DMS153 (cell line): ENCODE measurements at regions not wholly inside any gene's neighbourhood (a gene's known extent, or its start where the extent isn't known, plus 50 kb on each side); places are given as distances from the start of the nearest gene placed in this dataset.

Source experiments
- DNase-seq: peaks from one replicate; lab custom pipeline; 2025; lab: John Stamatoyannopoulos, UW

- DNase-seq, result no peak
Measured at GRCh38 chr1:53378061-53378460, 50.2 kb upstream of the LRP8 start.

DNA sequence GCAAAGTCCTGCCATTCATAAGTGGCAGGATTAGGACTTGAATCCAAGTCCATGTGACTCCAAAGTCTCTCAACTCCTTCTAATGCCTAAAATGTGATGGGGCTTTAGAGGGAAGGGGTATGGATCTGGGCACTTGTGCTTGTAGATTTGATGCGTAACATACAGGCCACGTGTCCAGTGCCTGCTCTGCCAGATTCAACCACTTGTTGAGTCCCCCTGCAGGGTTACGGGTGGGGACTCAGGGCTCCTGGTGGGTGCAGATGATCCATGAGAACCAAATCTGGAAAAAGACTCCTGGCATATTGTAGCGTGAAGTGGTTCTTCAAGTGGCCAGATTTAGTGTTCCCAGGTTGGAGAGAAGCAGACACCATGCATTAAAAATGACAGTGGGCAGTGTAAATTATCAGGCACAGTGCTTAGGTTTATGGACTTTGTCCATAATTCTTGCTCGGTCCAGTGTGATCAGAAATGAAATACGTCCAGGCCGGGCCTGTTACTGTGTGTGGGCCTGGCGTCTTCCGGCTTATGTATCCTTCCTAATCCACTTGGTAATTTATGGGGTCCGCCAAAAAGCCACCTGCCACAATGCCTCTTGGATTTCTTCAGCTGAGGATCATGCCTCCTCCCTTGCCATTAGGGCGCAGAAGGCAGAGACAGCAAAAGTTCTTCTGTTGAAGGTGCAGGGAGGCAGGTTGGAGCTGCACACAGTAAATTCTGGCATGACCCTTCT is 51.2 kb upstream of the LRP8 start:
- DNase-seq, result no peak

- DNase-seq, result no peak
Measured at GRCh38 chr1:53379662-53380002, 51.8 kb upstream of the LRP8 start.

GRCh38 chr1:53380296-53380695 is 52.4 kb upstream of the LRP8 start:
- no peak for DNase-seq

DNA sequence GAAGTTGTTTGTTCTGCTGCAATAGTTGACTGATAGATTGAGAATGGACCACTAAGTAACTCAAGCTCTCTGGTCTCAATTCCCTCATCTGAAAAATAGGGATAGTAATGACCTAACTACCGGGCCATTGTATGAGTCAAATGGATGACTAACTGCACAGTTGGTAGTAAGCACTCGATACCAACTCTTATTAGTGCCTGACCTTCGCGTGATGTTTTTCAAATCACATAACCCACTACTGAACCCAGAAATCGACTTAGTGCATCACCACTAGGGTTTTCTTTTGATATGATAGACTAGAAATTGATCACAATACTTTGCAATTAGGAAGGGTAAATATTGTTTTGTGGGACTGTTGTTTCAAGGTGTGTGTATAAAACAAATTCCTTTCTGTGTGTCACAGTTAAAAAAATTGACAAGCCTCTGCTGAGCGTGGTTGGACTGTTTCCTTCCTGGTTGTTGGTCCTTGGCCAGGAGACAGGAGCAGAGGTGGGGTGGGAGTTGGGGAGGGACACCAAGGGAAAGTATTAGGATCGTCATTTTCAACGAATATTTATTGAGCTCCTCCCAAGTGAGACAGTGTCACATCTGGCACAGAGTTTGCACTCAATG is 54.0 kb upstream of the LRP8 start:
- DNase-seq, result no peak

- no peak for DNase-seq
Measured at GRCh38 chr1:53383136-53383870, 55.4 kb upstream of the LRP8 start.

- DNase-seq, result no peak
Measured at GRCh38 chr1:53384796-53385195, 56.9 kb upstream of the LRP8 start.

GRCh38 chr1:53385276-53386225 is 57.7 kb upstream of the LRP8 start:
- no peak for DNase-seq

DNA sequence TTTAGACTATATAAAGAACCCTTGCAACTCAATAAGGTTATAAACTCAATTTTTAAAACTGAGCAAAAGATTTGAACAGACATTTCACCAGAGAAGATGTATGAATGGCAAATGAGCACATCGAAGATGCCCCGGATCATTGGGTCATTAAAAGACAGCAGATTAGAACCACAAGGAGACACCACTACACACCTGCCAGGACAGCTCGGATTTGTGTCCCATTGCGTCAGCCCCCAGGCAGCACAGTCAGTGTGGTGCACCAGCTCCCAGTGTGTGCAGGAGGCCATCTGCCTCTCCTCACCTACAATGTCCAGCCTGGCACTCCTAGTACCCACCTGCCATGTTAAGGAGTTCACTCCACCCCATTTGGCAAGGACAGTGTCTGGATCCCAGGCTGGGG is 61.1 kb upstream of the LRP8 start:
- DNase-seq, result no peak

GRCh38 chr1:53390261-53390660 is 62.4 kb upstream of the LRP8 start:
- no peak for DNase-seq

DNA sequence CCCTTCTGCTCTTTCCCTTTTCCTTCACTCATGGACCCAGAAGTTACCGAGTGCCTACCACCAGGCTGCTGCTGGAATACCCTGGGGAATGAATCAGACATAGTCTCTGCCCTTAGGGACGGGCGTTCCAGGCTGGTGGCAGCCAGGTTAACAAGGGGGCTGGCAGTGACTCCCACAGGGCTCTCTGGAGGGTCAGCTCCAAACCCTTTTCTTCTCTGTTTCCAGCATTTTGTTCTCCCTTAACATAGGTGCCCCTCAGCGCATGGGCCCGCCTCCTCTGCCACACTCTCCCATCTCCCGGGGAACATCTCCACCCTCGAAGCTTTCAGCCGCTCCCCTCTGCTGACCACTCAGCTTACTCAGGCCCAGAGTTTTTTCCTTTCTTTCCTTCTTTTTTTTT is 62.9 kb upstream of the LRP8 start:
- no peak for DNase-seq

GRCh38 chr1:53391296-53391695 is 63.4 kb upstream of the LRP8 start:
- no peak for DNase-seq

DNA sequence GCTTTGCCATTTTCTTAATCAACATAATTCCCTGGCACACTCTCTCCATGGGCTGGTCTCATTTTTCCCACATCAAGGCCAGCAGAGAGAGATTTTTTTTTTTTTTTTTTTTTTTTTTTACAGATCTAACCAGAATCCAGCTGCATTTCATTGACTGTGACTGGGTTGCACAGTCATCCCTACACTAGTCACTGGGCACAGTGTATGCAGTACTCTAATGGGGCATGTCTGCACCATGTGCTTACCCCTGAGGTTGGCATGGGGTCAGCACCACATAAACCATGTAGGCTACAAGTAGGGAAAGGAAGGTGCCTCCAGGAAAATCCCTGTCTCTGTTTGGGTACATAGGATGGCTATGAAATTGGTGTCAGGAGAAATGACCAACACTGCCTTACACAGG is 64.1 kb upstream of the LRP8 start:
- DNase-seq, result no peak

DNA sequence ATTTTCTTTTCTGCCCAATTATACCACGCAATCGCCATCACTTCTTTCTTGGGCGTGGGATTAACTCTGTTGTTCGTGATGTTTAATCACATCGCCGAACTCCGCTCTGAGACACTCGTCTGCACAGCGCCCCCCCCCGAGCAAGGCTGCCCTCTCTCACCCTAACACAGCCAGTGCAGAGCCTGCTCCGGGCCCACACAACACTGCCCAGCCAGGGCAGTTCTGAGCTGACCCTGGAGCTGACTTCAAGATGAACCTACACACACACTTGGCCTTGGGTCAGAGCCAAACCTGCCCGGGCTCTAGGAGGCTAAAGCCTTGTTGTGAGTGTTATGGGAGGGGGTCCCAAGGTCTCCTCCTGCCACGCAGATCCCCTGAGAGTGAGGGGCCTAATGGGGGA is 64.6 kb upstream of the LRP8 start:
- DNase-seq, result no peak

DNA sequence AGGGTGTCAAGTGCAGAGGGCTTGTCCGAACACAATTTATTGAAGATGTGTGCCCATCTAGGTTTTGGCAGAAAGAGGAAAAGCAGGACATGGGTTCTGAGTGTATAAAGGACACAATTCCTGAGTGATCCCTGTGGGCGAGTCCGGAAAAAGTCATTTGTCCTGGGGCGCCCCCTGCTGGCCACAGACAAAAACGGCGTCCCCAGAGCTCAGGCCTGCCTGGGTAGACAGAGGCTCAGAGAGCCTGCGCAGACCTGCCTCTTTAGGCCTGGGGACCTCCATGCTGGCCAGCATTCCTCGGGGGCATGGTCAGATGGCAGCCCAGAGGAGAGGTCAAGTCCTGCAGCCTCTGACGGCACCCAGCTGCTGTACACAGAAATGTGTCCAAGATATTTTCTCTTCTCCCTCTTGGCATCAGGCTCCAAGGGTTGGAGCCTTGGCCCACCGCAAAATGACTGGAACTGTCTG is 65.5 kb upstream of the LRP8 start:
- peak; percentile 26 for DNase-seq

- no peak for DNase-seq
Measured at GRCh38 chr1:53394306-53394705, 64.9 kb upstream of the DMRTB1 start.

GRCh38 chr1:53395671-53396215 is 63.5 kb upstream of the DMRTB1 start:
- DNase-seq, result no peak

DNA sequence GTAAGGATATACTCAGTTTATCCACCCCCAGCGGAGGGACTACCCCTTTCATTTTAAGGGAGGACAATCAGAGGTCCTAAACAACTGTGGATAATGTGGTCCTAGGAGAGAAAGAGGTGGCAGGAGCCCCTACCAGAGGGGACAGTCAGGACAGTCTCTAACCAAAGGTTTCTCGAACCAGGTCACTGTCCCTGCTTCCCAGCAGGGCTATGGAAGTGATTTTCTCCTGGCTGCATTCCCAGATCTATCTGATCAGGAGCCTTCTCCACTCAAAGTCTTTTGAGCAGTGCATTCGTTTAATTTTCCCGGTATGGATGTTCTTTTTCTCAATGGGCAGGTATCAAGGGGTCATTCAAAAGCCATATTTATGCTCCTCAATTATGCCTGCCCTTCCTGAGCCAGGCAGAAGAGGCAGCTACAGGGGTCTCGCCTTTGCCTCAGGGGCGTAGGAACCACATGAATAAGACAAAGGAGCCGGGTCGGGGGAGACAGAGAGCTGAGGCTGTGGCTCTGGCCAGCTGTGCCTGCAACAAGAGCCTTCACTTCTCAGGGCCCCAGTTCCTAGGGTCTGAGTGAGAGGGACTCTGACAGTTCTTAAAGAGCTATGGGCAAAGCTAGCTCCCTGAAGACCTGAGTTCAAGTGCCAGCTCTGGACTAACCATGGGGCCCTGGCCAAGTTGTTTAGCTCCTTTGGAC is 62.5 kb upstream of the DMRTB1 start:
- DNase-seq, result no peak

DNA sequence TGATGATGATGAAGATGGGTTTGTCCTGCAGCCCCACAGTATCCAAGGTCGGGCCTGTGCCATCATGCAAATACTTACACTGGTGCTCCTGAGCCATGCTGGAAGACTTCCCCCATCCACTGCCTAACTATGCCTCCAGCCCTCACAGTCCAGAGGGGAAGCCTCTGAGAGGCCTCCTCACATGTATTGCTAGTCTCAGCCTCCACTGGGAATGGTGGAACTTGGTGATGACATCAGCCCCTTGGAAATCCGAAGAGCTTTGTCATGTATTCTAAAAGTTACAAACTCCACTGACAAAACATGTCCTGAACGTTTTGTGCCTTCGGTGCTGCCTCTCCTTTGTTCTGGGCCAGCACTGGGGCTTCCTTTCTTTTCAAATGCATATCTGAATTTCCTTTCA is 61.1 kb upstream of the DMRTB1 start:
- no peak for DNase-seq

DNA sequence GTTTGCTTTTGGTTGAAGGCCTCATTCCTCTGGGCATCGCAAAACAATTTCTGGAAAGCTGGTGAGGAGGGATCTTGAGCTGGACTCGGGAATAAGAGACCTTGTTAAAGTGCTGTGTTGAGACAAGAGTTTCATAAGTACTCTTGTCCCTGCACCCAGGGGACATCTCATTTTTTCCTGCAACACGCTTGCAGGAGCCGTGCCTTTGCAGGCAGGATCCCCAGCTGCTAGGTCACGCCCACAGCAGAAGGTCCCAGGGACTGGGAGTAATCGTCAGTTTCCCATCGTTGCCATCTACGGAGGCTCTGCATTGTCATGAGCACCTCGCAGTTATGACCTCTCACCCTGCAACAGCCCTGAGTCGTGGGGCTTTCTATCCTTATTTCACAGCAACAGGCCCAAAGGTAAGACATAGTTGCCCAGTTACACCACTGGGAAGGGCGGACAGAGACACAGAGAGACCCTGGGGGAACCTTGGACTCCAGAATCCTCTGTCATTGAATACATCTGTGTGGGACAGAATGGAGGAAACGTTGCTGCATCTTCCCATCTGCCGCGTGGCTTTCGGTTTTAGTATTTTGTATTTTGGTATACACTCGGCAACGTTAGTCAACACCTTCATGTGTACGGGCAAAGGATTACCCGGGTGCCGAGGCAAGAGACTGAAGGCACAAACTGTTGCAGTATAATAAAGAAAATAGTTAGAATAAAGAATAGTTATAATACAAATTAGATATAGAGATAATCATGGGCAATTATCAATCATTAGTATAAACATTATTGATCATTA is 60.4 kb upstream of the DMRTB1 start:
- DNase-seq, result no peak
